ENCODE measurements at regions not wholly inside any gene's neighbourhood (a gene's known extent, or its start where the extent isn't known, plus 50 kb on each side); places are given as distances from the start of the nearest gene placed in this dataset.

GRCh38 chr12:102569803-102570202 lies 89.4 kb upstream of the IGF1 start:
- TF ChIP-seq POLR2A (IDR thresholded peaks at IDR 0.05; ENCODE audit: low read depth, low read length): no peak
- TF ChIP-seq, protein P1, sequence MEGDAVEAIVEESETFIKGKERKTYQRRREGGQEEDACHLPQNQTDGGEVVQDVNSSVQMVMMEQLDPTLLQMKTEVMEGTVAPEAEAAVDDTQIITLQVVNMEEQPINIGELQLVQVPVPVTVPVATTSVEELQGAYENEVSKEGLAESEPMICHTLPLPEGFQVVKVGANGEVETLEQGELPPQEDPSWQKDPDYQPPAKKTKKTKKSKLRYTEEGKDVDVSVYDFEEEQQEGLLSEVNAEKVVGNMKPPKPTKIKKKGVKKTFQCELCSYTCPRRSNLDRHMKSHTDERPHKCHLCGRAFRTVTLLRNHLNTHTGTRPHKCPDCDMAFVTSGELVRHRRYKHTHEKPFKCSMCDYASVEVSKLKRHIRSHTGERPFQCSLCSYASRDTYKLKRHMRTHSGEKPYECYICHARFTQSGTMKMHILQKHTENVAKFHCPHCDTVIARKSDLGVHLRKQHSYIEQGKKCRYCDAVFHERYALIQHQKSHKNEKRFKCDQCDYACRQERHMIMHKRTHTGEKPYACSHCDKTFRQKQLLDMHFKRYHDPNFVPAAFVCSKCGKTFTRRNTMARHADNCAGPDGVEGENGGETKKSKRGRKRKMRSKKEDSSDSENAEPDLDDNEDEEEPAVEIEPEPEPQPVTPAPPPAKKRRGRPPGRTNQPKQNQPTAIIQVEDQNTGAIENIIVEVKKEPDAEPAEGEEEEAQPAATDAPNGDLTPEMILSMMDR (IDR thresholded peaks at IDR 0.05; ENCODE audit: extremely low read depth in 1 of 2, insufficient read depth in 1 of 2, low read depth in 1 of 2, low read length in 2 of 2): no peak
- TF ChIP-seq EZH2 (IDR thresholded peaks at IDR 0.05; ENCODE audit: borderline replicate concordance, low read depth, low read length, severe bottlenecking): no peak
- TF ChIP-seq, protein P2, sequence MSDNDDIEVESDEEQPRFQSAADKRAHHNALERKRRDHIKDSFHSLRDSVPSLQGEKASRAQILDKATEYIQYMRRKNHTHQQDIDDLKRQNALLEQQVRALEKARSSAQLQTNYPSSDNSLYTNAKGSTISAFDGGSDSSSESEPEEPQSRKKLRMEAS (IDR thresholded peaks at IDR 0.05; ENCODE audit: insufficient read depth, insufficient read length): no peak
- TF ChIP-seq POLR2AphosphoS5 (IDR thresholded peaks at IDR 0.05; ENCODE audit: insufficient read depth, low read depth, low read length): no peak
- no peak for TF ChIP-seq JUN (IDR thresholded peaks at IDR 0.05; ENCODE audit: borderline replicate concordance, insufficient read depth, insufficient read length, low read depth)
- TF ChIP-seq GATA2 (IDR thresholded peaks at IDR 0.05; ENCODE audit: insufficient read depth, insufficient read length, low read depth, low read length): no peak
- no peak for TF ChIP-seq MYC (IDR thresholded peaks at IDR 0.05; ENCODE audit: low read depth, low read length)
- no peak for TF ChIP-seq FOS (IDR thresholded peaks at IDR 0.05; ENCODE audit: borderline replicate concordance, insufficient read depth, low read length)

Data from endothelial cell of umbilical vein (primary cell).